SK-N-SH treated with all-trans-retinoic acid at 6 μM for 48 hours (cell line): ENCODE measurements at regions not wholly inside any gene's neighbourhood (a gene's known extent, or its start where the extent isn't known, plus 50 kb on each side); places are given as distances from the start of the nearest gene placed in this dataset.

Source experiments
- ARNTL ChIP-seq: fragments of 450-650 bp; formaldehyde crosslinking; IDR thresholded peaks from 2 replicates; pipeline ENCODE4 v1.5.0; 2020; ENCODE audit warnings: low read depth, mild to moderate bottlenecking, moderate library complexity, borderline replicate concordance
- BACH2 ChIP-seq: fragments of 250-450 bp; sonication (Bioruptor Pico); IDR thresholded peaks from 2 replicates; pipeline ENCODE4 v1.9.0; 2021; ENCODE audit warnings: mild to moderate bottlenecking, borderline replicate concordance
- ZFP30 ChIP-seq: fragments of 450-650 bp; formaldehyde crosslinking; IDR thresholded peaks from 2 replicates; pipeline ENCODE4 v1.5.0; 2022; ENCODE audit warnings: mild to moderate bottlenecking, moderate library complexity
- TF ChIP-seq, protein P1 (sequence below): fragments of 250-450 bp; sonication (Bioruptor Pico); IDR thresholded peaks from 2 replicates; pipeline ENCODE4 v1.8.0; 2020; ENCODE audit warnings: mild to moderate bottlenecking, moderate library complexity, borderline replicate concordance

DNA sequence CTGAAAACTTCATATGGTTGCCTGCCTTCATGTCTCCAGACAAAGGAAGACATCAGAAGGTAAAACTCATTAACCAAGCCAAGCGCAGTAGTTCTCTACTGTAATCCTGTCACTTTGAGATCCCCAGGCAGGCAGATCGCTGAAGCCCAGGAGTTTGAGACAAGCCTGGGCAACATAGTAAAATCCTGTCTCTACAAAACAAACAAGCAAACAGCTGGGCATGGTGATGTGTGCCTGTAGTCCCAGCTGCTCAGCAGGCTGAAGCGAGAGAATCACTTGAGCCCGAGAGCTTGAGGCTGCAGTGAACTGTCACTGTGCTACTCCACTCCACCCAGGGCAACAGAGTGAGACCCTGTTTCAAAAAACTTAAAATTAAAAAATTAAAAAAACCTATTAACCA, 467.4 kb upstream of the SORCS1 start:
- no peak for TF ChIP-seq ZFP30 (CRISPR knock-in tag)
- TF ChIP-seq, protein P1, sequence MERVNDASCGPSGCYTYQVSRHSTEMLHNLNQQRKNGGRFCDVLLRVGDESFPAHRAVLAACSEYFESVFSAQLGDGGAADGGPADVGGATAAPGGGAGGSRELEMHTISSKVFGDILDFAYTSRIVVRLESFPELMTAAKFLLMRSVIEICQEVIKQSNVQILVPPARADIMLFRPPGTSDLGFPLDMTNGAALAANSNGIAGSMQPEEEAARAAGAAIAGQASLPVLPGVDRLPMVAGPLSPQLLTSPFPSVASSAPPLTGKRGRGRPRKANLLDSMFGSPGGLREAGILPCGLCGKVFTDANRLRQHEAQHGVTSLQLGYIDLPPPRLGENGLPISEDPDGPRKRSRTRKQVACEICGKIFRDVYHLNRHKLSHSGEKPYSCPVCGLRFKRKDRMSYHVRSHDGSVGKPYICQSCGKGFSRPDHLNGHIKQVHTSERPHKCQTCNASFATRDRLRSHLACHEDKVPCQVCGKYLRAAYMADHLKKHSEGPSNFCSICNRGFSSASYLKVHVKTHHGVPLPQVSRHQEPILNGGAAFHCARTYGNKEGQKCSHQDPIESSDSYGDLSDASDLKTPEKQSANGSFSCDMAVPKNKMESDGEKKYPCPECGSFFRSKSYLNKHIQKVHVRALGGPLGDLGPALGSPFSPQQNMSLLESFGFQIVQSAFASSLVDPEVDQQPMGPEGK (CRISPR knock-in tag), result no peak
- TF ChIP-seq ARNTL, result no peak
- no peak for TF ChIP-seq BACH2 (CRISPR knock-in tag)
